Stimulated activated CD8-positive, alpha-beta memory T cell treated with anti-CD3 and anti-CD28 coated beads, Interleukin-2, amount 100 ng/mL, for 1 hour (primary cell): ENCODE measurements at regions not wholly inside any gene's neighbourhood (a gene's known extent, or its start where the extent isn't known, plus 50 kb on each side); places are given as distances from the start of the nearest gene placed in this dataset.

Experiments
- DNase-seq, 2 donors: peaks; one replicate each; pipeline ENCODE4 v3.0.0-alpha.2; 2020; ENCODE audit warnings: low read depth in 2 of 2

- DNase-seq: no peak
Measured at GRCh38 chr7:440059-440749, 79.4 kb downstream of the PDGFA start.

GRCh38 chr7:441684-442421 is 77.8 kb downstream of the PDGFA start:
- no peak for DNase-seq

- no peak for DNase-seq
Measured at GRCh38 chr7:442457-442856, 77.2 kb downstream of the PDGFA start.

GRCh38 chr7:443279-443833 is 76.3 kb downstream of the PDGFA start:
- DNase-seq: no peak

GRCh38 chr7:444606-445005 is 75.0 kb downstream of the PDGFA start:
- DNase-seq: no peak

- no peak for DNase-seq
Measured at GRCh38 chr7:445020-445419, 74.6 kb downstream of the PDGFA start.

- DNase-seq: no peak
Measured at GRCh38 chr7:445563-446288, 73.9 kb downstream of the PDGFA start.

GRCh38 chr7:446289-446935 is 73.2 kb downstream of the PDGFA start:
- DNase-seq: no peak
